GM12878 (cell line): ENCODE measurements at regions not wholly inside any gene's neighbourhood (a gene's known extent, or its start where the extent isn't known, plus 50 kb on each side); places are given as distances from the start of the nearest gene placed in this dataset.

Experiments used
- LARP7 ChIP-seq: fragments of 450-650 bp; IDR thresholded peaks from 2 replicates; pipeline ENCODE4 v1.6.1; 2017; ENCODE audit warnings: mild to moderate bottlenecking
- POLR2A ChIP-seq: IDR thresholded peaks from 2 replicates; pipeline ENCODE4 v1.6.1; 2011; ENCODE audit warnings: low read depth, mild to moderate bottlenecking, low read length
- POU2F2 ChIP-seq: IDR thresholded peaks from 3 replicates; pipeline ENCODE4 v1.6.1; 2011; ENCODE audit warnings: low read depth, mild to moderate bottlenecking, low read length, borderline replicate concordance
- RCOR1 ChIP-seq: conservative IDR thresholded peaks from 2 replicates; pipeline ENCODE4 v1.6.1; 2012; ENCODE audit warnings: low read depth, low read length, improper control_type of control experiment
- RUNX3 ChIP-seq: IDR thresholded peaks from 2 replicates; pipeline ENCODE4 v1.6.1; 2012; ENCODE audit warnings: low read length, inconsistent platforms
- SREBF2 ChIP-seq: IDR thresholded peaks from 2 replicates; pipeline ENCODE4 v1.6.1; 2012; ENCODE audit warnings: mild to moderate bottlenecking, low read length
- ZBTB11 ChIP-seq: fragments of 450-650 bp; formaldehyde crosslinking; IDR thresholded peaks from 2 replicates; pipeline ENCODE4 v1.5.0; 2022; ENCODE audit warnings: mild to moderate bottlenecking, missing genetic modification characterization
- ZNF687 ChIP-seq: fragments of 450-650 bp; IDR thresholded peaks from 2 replicates; pipeline ENCODE4 v1.6.1; 2017; ENCODE audit warnings: mild to moderate bottlenecking, moderate library complexity

GRCh38 chr13:44797685-44798084, 191.6 kb downstream of the NUFIP1 start (continued):
- TF ChIP-seq ZBTB11 (CRISPR knock-in tag) (no peak), RUNX3 (no peak), RCOR1 (no peak), ZNF687 (no peak), POLR2A (no peak), POU2F2 (no peak), LARP7 (no peak), SREBF2 (no peak)
